22Rv1 (cell line): ENCODE measurements at regions not wholly inside any gene's neighbourhood (a gene's known extent, or its start where the extent isn't known, plus 50 kb on each side); places are given as distances from the start of the nearest gene placed in this dataset.

Experiments
- ZFX ChIP-seq: fragments of 450-650 bp; IDR thresholded peaks from 2 replicates; pipeline ENCODE4 v1.6.1; 2017; ENCODE audit warnings: antibody characterized with exemption, borderline replicate concordance
- TF ChIP-seq, protein P1 (sequence below): fragments of 450-650 bp; IDR thresholded peaks from 2 replicates; pipeline ENCODE4 v1.5.1; 2017; ENCODE audit warnings: mild to moderate bottlenecking

DNA sequence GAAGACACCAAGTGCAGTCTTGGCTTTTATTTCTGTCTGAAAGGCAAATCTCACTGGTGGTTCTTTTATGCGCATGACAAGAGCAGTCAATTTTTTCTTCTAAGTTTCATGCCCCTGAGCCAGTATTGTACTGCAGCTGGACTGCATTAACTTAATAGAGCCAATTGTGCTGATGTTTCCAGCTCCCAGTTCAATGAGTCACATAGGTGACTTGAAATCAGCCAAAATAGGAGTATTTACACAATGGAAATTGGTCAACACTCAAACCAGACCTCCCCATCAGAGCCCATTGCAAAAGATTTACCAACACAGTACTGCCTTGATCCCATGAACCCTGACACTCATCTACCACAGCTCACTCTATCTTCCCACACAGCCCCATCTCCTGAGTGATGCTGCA is 100.3 kb upstream of the GUCY1A1 start:
- TF ChIP-seq, protein P1, sequence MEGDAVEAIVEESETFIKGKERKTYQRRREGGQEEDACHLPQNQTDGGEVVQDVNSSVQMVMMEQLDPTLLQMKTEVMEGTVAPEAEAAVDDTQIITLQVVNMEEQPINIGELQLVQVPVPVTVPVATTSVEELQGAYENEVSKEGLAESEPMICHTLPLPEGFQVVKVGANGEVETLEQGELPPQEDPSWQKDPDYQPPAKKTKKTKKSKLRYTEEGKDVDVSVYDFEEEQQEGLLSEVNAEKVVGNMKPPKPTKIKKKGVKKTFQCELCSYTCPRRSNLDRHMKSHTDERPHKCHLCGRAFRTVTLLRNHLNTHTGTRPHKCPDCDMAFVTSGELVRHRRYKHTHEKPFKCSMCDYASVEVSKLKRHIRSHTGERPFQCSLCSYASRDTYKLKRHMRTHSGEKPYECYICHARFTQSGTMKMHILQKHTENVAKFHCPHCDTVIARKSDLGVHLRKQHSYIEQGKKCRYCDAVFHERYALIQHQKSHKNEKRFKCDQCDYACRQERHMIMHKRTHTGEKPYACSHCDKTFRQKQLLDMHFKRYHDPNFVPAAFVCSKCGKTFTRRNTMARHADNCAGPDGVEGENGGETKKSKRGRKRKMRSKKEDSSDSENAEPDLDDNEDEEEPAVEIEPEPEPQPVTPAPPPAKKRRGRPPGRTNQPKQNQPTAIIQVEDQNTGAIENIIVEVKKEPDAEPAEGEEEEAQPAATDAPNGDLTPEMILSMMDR = no peak
- TF ChIP-seq ZFX = no peak
